Brain microvascular endothelial cell (primary cell): ENCODE measurements at regions not wholly inside any gene's neighbourhood (a gene's known extent, or its start where the extent isn't known, plus 50 kb on each side); places are given as distances from the start of the nearest gene placed in this dataset.

Experiments
- DNase-seq: peaks from one replicate; pipeline ENCODE4 v3.0.0-alpha.2; 2020
- H3K27ac ChIP-seq: fragments of 250-450 bp; sonication (Bioruptor Pico); 2 replicates; pipeline ENCODE4 v1.5.1; 2020; ENCODE audit warnings: mild to moderate bottlenecking, moderate library complexity
- H3K27me3 ChIP-seq: fragments of 250-450 bp; sonication (Bioruptor Pico); replicated peaks from 2 replicates; pipeline ENCODE4 v1.5.1; 2020; ENCODE audit warnings: mild to moderate bottlenecking
- H3K36me3 ChIP-seq: fragments of 250-450 bp; sonication (Bioruptor Pico); replicated peaks from 2 replicates; pipeline ENCODE4 v1.5.1; 2020; ENCODE audit warnings: mild to moderate bottlenecking
- H3K4me3 ChIP-seq: 2 replicates; pipeline ENCODE4 v1.5.1; 2011; ENCODE audit warnings: low read depth, mild to moderate bottlenecking, control low read depth, low read length, moderate library complexity
- CTCF ChIP-seq: IDR thresholded peaks from 2 replicates; pipeline ENCODE4 v1.5.1; 2011; ENCODE audit warnings: low read depth, mild to moderate bottlenecking, moderate library complexity, low read length, control low read depth, inconsistent platforms; ENCODE audit errors: missing control alignments
- in situ Hi-C: cut with HindIII; loops from 2 replicates; pipeline ENCODE4 v1.10.0; 2017; ENCODE audit warnings: low sequenced_read_pairs, low pct_ligation_motif_present

- H3K27ac ChIP-seq, result no peak overlapping the region
- no peak for DNase-seq
- in situ Hi-C loops, result no loop called here
- no peak overlapping the region for H3K4me3 ChIP-seq
- TF ChIP-seq CTCF, result no peak
- no peaks in the 10 kb centered on the region for H3K36me3 ChIP-seq
- no peaks in the 10 kb centered on the region for H3K27me3 ChIP-seq
These were observed 708.2 kb downstream of the UQCRFS1 start for GRCh38 chr19:28504727-28505126.

GRCh38 chr19:28504139-28504538 is 708.8 kb downstream of the UQCRFS1 start:
- TF ChIP-seq CTCF, result no peak
- in situ Hi-C loops, result no loop called here
- Histone ChIP-seq H3K36me3 (no peaks in the 10 kb centered on the region), H3K4me3 (no peak overlapping the region), H3K27ac (no peak overlapping the region), H3K27me3 (no peaks in the 10 kb centered on the region)
- DNase-seq, result no peak

GRCh38 chr19:28502879-28503734 is 709.8 kb downstream of the UQCRFS1 start:
- H3K36me3 ChIP-seq, result no peaks in the 10 kb centered on the region
- H3K27ac ChIP-seq, result no peak overlapping the region
- in situ Hi-C loops, result no loop called here
- H3K27me3 ChIP-seq, result no peaks in the 10 kb centered on the region
- no peak for TF ChIP-seq CTCF
- DNase-seq, result no peak
- H3K4me3 ChIP-seq, result no peak overlapping the region

GRCh38 chr19:28501976-28502375 is 711.0 kb downstream of the UQCRFS1 start:
- H3K36me3 ChIP-seq, result no peaks in the 10 kb centered on the region
- no peaks in the 10 kb centered on the region for H3K27me3 ChIP-seq
- H3K27ac ChIP-seq, result no peak overlapping the region
- in situ Hi-C loops, result no loop called here
- DNase-seq, result no peak
- no peak overlapping the region for H3K4me3 ChIP-seq
- TF ChIP-seq CTCF, result no peak

GRCh38 chr19:28500982-28501630 is 711.8 kb downstream of the UQCRFS1 start:
- H3K27ac ChIP-seq, result no peak overlapping the region
- in situ Hi-C loops, result no loop called here
- DNase-seq, result no peak
- no peak for TF ChIP-seq CTCF
- H3K27me3 ChIP-seq, result no peaks in the 10 kb centered on the region
- H3K4me3 ChIP-seq, result no peak overlapping the region
- no peaks in the 10 kb centered on the region for H3K36me3 ChIP-seq
